B cell (primary cell): ENCODE measurements at regions not wholly inside any gene's neighbourhood (a gene's known extent, or its start where the extent isn't known, plus 50 kb on each side); places are given as distances from the start of the nearest gene placed in this dataset.

Experiments used
- CTCF ChIP-seq: fragments of 200-600 bp; IDR thresholded peaks from one replicate; pipeline ENCODE4 v1.8.0; 2022; ENCODE audit warnings: antibody characterized with exemption, mild to moderate bottlenecking
- EZH2 ChIP-seq: IDR thresholded peaks from 2 replicates; pipeline ENCODE4 v1.6.1; 2012; ENCODE audit warnings: borderline replicate concordance, low read depth, mild to moderate bottlenecking, moderate library complexity, low read length; ENCODE audit not compliant: insufficient read depth, poor library complexity, severe bottlenecking

- TF ChIP-seq CTCF, result no peak
- TF ChIP-seq EZH2, result no peak
These were observed 153.8 kb downstream of the EBLN2 start for GRCh38 chr3:73215281-73215680.
